GM18502 (cell line): ENCODE measurements at regions not wholly inside any gene's neighbourhood (a gene's known extent, or its start where the extent isn't known, plus 50 kb on each side); places are given as distances from the start of the nearest gene placed in this dataset.

Experiments
- ATAC-seq: cut with Tn5 transposase; IDR thresholded peaks from one replicate; pipeline ENCODE4 v1.9.1; 2021; ENCODE audit warnings: mild to moderate bottlenecking; ENCODE audit not compliant: unreplicated experiment, poor library complexity

GRCh38 chr2:150872756-150873395 lies 385.4 kb upstream of the RND3 start:
- no peak for ATAC-seq

GRCh38 chr2:150866431-150866830 lies 379.0 kb upstream of the RND3 start:
- ATAC-seq, result no peak

GRCh38 chr2:150863691-150864090 lies 376.2 kb upstream of the RND3 start:
- no peak for ATAC-seq

- ATAC-seq, result no peak
Observed at GRCh38 chr2:150860301-150860700, 372.8 kb upstream of the RND3 start.

GRCh38 chr2:150859877-150860276 lies 372.4 kb upstream of the RND3 start:
- no peak for ATAC-seq

- ATAC-seq, result no peak
Observed at GRCh38 chr2:150859162-150859561, 371.7 kb upstream of the RND3 start.

GRCh38 chr2:150858382-150858781 lies 370.9 kb upstream of the RND3 start:
- no peak for ATAC-seq

GRCh38 chr2:150856596-150857281 lies 369.3 kb upstream of the RND3 start:
- ATAC-seq, result no peak

- ATAC-seq, result no peak
Observed at GRCh38 chr2:150853263-150853662, 365.8 kb upstream of the RND3 start.

- ATAC-seq, result no peak
Observed at GRCh38 chr2:150850641-150851040, 363.2 kb upstream of the RND3 start.

- no peak for ATAC-seq
Observed at GRCh38 chr2:150847578-150847977, 360.1 kb upstream of the RND3 start.

GRCh38 chr2:150846691-150847090 lies 359.2 kb upstream of the RND3 start:
- ATAC-seq, result no peak

GRCh38 chr2:150832686-150833085 lies 345.2 kb upstream of the RND3 start:
- no peak for ATAC-seq

- no peak for ATAC-seq
Observed at GRCh38 chr2:150824118-150824517, 336.7 kb upstream of the RND3 start.

GRCh38 chr2:150817422-150817821 lies 330.0 kb upstream of the RND3 start:
- no peak for ATAC-seq

- ATAC-seq, result no peak
Observed at GRCh38 chr2:150812664-150813367, 325.3 kb upstream of the RND3 start.

GRCh38 chr2:150812066-150812465 lies 324.6 kb upstream of the RND3 start:
- no peak for ATAC-seq

- peak; percentile 55 for ATAC-seq
Observed at GRCh38 chr2:150811259-150811855, 323.9 kb upstream of the RND3 start.

GRCh38 chr2:150809103-150809502 lies 321.6 kb upstream of the RND3 start:
- no peak for ATAC-seq

GRCh38 chr2:150806336-150806735 lies 318.9 kb upstream of the RND3 start:
- ATAC-seq, result no peak
